Thoracic aorta (tissue), 2 donors: ENCODE measurements at regions not wholly inside any gene's neighbourhood (a gene's known extent, or its start where the extent isn't known, plus 50 kb on each side); places are given as distances from the start of the nearest gene placed in this dataset.

Source experiments
- ATAC-seq: fragments of 150-250 bp; one replicate; pipeline ENCODE4 v1.8.0; 2017; ENCODE audit warnings: low read depth; ENCODE audit not compliant: insufficient number of reproducible peaks, low FRiP score
- DNase-seq: peaks from one replicate; pipeline ENCODE4 v3.0.0-alpha.2; 2020; ENCODE audit warnings: low spot score
- H3K27ac ChIP-seq, 2 donors: fragments of 200-600 bp; sonication (generic); 1 replicate in 1 of 2; 2 replicates in 1 of 2; pipeline ENCODE4 v1.5.1; 2016; ENCODE audit warnings: mild to moderate bottlenecking in 2 of 2, moderate library complexity in 2 of 2
- H3K27me3 ChIP-seq: fragments of 200-600 bp; sonication (generic); replicated peaks from 2 replicates; pipeline ENCODE4 v1.6.0; 2016; ENCODE audit warnings: mild to moderate bottlenecking; ENCODE audit not compliant: insufficient read depth
- H3K36me3 ChIP-seq: fragments of 200-600 bp; sonication (generic); one replicate; pipeline ENCODE4 v1.5.1; 2016
- H3K4me1 ChIP-seq, 2 donors: fragments of 200-600 bp; sonication (generic); 1 replicate in 1 of 2; 2 replicates in 1 of 2; pipeline versions ENCODE4 v1.5.1 to v1.6.0; 2016; ENCODE audit warnings: low read depth in 2 of 2, mild to moderate bottlenecking in 1 of 2; ENCODE audit not compliant: control insufficient read depth in 1 of 2
- H3K4me3 ChIP-seq: fragments of 200-600 bp; sonication (generic); 2 replicates; pipeline ENCODE4 v1.5.1; 2016; ENCODE audit warnings: mild to moderate bottlenecking
- H3K9me3 ChIP-seq: fragments of 200-600 bp; sonication (generic); 2 replicates; pipeline ENCODE4 v1.5.1; 2016
- CTCF ChIP-seq: fragments of 200-600 bp; sonication (generic); IDR thresholded peaks from one replicate; pipeline ENCODE4 v1.5.1; 2019; ENCODE audit warnings: antibody characterized with exemption

- DNase-seq = no peak
- H3K36me3 ChIP-seq = no peaks in the 10 kb centered on the region
- TF ChIP-seq CTCF = no peak
- H3K27ac ChIP-seq = no peak overlapping the region
- no peak overlapping the region for H3K4me3 ChIP-seq
- peaks cover 3 to 12% of the 10 kb centered on the region in 2 donors for H3K4me1 ChIP-seq
- no peak for ATAC-seq
- H3K27me3 ChIP-seq = no peaks in the 10 kb centered on the region
- H3K9me3 ChIP-seq = no peaks in the 10 kb centered on the region
Observed at GRCh38 chr17:59501690-59502089, 63.7 kb upstream of the DHX40 start.

GRCh38 chr17:59502800-59503199, 62.6 kb upstream of the DHX40 start:
- H3K27me3 ChIP-seq = no peaks in the 10 kb centered on the region
- no peak for ATAC-seq
- H3K36me3 ChIP-seq = no peaks in the 10 kb centered on the region
- no peak overlapping the region for H3K4me3 ChIP-seq
- peaks cover 3 to 12% of the 10 kb centered on the region in 2 donors for H3K4me1 ChIP-seq
- no peak for TF ChIP-seq CTCF
- DNase-seq = no peak
- H3K27ac ChIP-seq = no peak overlapping the region
- H3K9me3 ChIP-seq = no peaks in the 10 kb centered on the region

GRCh38 chr17:59503500-59503899, 61.9 kb upstream of the DHX40 start:
- peaks cover 3 to 9% of the 10 kb centered on the region in 2 donors for H3K4me1 ChIP-seq
- no peak overlapping the region for H3K27ac ChIP-seq
- H3K36me3 ChIP-seq = no peaks in the 10 kb centered on the region
- no peak for DNase-seq
- TF ChIP-seq CTCF = no peak
- H3K4me3 ChIP-seq = no peak overlapping the region
- H3K9me3 ChIP-seq = no peaks in the 10 kb centered on the region
- H3K27me3 ChIP-seq = no peaks in the 10 kb centered on the region
- ATAC-seq = no peak

GRCh38 chr17:59504821-59505220, 60.6 kb upstream of the DHX40 start:
- Histone ChIP-seq H3K9me3 (no peaks in the 10 kb centered on the region), H3K27me3 (no peaks in the 10 kb centered on the region), H3K4me1 (no peaks in the 10 kb centered on the region), H3K36me3 (no peaks in the 10 kb centered on the region), H3K4me3 (no peak overlapping the region), H3K27ac (no peak overlapping the region)
- ATAC-seq (no peak), DNase-seq (no peak)
- TF ChIP-seq CTCF = no peak

GRCh38 chr17:59505610-59506276, 59.7 kb upstream of the DHX40 start:
- no peak overlapping the region for H3K27ac ChIP-seq
- H3K9me3 ChIP-seq = no peaks in the 10 kb centered on the region
- H3K4me1 ChIP-seq = no peaks in the 10 kb centered on the region
- H3K27me3 ChIP-seq = no peaks in the 10 kb centered on the region
- no peak overlapping the region for H3K4me3 ChIP-seq
- ATAC-seq (no peak), DNase-seq (no peak)
- no peak for TF ChIP-seq CTCF
- no peaks in the 10 kb centered on the region for H3K36me3 ChIP-seq
